ENCODE measurements at regions not wholly inside any gene's neighbourhood (a gene's known extent, or its start where the extent isn't known, plus 50 kb on each side); places are given as distances from the start of the nearest gene placed in this dataset.

GRCh38 chr9:80426992-80427391 is 855.2 kb downstream of the TLE4 start:
- in situ Hi-C loops (cut with HindIII; ENCODE audit: extremely low pct_ligation_motif_present, low pct_unique_long_range_greater_than_20kb): no loop called here
- DNase-seq (ENCODE audit: low spot score) (no peak), FAIRE-seq (no peak), ATAC-seq (no peak)
- no peak overlapping the region for H3K4me3 ChIP-seq (replicated peaks in 1 of 3; ENCODE audit: insufficient read depth in 1 of 3, low read depth in 2 of 3, low read length in 3 of 3)
- ChIA-PET CTCF (ENCODE audit: low intra/inter-chr PET ratio, low total read pairs) (no interaction called here), POLR2A (no interaction called here)
- no peak overlapping the region for H3K27ac ChIP-seq (ENCODE audit: extremely low read length, insufficient read depth, low read length)
- H3K9ac ChIP-seq (ENCODE audit: insufficient read depth, low read depth, low read length): no peak overlapping the region
- no TSS peak for BruUV-seq (replicated peaks)
- no peaks in the 10 kb centered on the region for H3K36me3 ChIP-seq (replicated peaks in 1 of 2; ENCODE audit: control insufficient read depth in 1 of 2, insufficient read depth in 2 of 2, low read length in 2 of 2)
- peaks cover 95% of the 10 kb centered on the region for H3K9me3 ChIP-seq (ENCODE audit: low read length)
- H4K20me1 ChIP-seq (ENCODE audit: insufficient read depth, low read length): no peaks in the 10 kb centered on the region
- no peaks in the 10 kb centered on the region for H3K27me3 ChIP-seq (ENCODE audit: control insufficient read depth in 1 of 2, insufficient read depth in 2 of 2, low read length in 2 of 2)
- no peak overlapping the region for H2AFZ ChIP-seq (ENCODE audit: low read length)
- no peaks in the 10 kb centered on the region for H3K79me2 ChIP-seq (ENCODE audit: insufficient read depth, low read length)
- no peaks in the 10 kb centered on the region for H3K4me1 ChIP-seq (ENCODE audit: insufficient read depth, low read length)
- 29% methylated on average over 1 of the region's 1 CpG for WGBS (ENCODE audit: low lambda C conversion rate)
- H3K4me2 ChIP-seq (ENCODE audit: low read depth, low read length): no peak overlapping the region
- intact Hi-C loops (cut with micrococcal nuclease; ENCODE audit: unreplicated experiment): no loop called here
- no peak for TF ChIP-seq TCF7 (IDR thresholded peaks at IDR 0.05; ENCODE audit: low read depth)
- TF ChIP-seq MXI1 (IDR thresholded peaks at IDR 0.05; ENCODE audit: borderline replicate concordance, low read depth, low read length): no peak
- no peak for TF ChIP-seq ZNF776 (CRISPR knock-in tag; IDR thresholded peaks at IDR 0.05)
- TF ChIP-seq GABPB1 (CRISPR knock-in tag; IDR thresholded peaks at IDR 0.05): no peak
- TF ChIP-seq ZNF598 (CRISPR knock-in tag; IDR thresholded peaks at IDR 0.05; ENCODE audit: borderline replicate concordance): no peak

GRCh38 chr9:80417211-80417773 is 845.5 kb downstream of the TLE4 start:
- intact Hi-C loops (cut with micrococcal nuclease; ENCODE audit: unreplicated experiment) (no loop called here), in situ Hi-C loops (cut with HindIII; ENCODE audit: extremely low pct_ligation_motif_present, low pct_unique_long_range_greater_than_20kb) (no loop called here)
- H3K4me2 ChIP-seq (ENCODE audit: low read depth, low read length): no peak overlapping the region
- H3K9ac ChIP-seq (ENCODE audit: insufficient read depth, low read depth, low read length): no peak overlapping the region
- H4K20me1 ChIP-seq (ENCODE audit: insufficient read depth, low read length): no peaks in the 10 kb centered on the region
- no peak overlapping the region for H3K4me3 ChIP-seq (replicated peaks in 1 of 3; ENCODE audit: insufficient read depth in 1 of 3, low read depth in 2 of 3, low read length in 3 of 3)
- POLR2A ChIA-PET: no interaction called here
- FAIRE-seq: no peak
- ATAC-seq: no peak
- H3K79me2 ChIP-seq (ENCODE audit: insufficient read depth, low read length): no peaks in the 10 kb centered on the region
- peaks cover 86% of the 10 kb centered on the region for H3K9me3 ChIP-seq (ENCODE audit: low read length)
- H3K4me1 ChIP-seq (ENCODE audit: insufficient read depth, low read length): no peaks in the 10 kb centered on the region
- CTCF ChIA-PET (ENCODE audit: low intra/inter-chr PET ratio, low total read pairs): no interaction called here
- no peaks in the 10 kb centered on the region for H3K36me3 ChIP-seq (replicated peaks in 1 of 2; ENCODE audit: control insufficient read depth in 1 of 2, insufficient read depth in 2 of 2, low read length in 2 of 2)
- H3K27me3 ChIP-seq (ENCODE audit: control insufficient read depth in 1 of 2, insufficient read depth in 2 of 2, low read length in 2 of 2): no peaks in the 10 kb centered on the region
- no peak overlapping the region for H2AFZ ChIP-seq (ENCODE audit: low read length)
- H3K27ac ChIP-seq (ENCODE audit: extremely low read length, insufficient read depth, low read length): no peak overlapping the region
- BruUV-seq (replicated peaks): no TSS peak
- TF ChIP-seq MXD1 (CRISPR knock-in tag; IDR thresholded peaks at IDR 0.05) (no peak), PRDM10 (CRISPR knock-in tag; IDR thresholded peaks at IDR 0.05; ENCODE audit: low read depth) (no peak)
- DNase-seq (ENCODE audit: low spot score): no peak
